T47D (cell line): ENCODE measurements at regions not wholly inside any gene's neighbourhood (a gene's known extent, or its start where the extent isn't known, plus 50 kb on each side); places are given as distances from the start of the nearest gene placed in this dataset.
"Not testable (repeated sequence)": the region's sequence is repeated elsewhere in the genome, so short reads cannot be mapped to it uniquely, and the experiment has no call there.

ENCODE experiments used
- DNase-seq, 2 experiments: peaks; one replicate each; pipeline versions ENCODE4 v3.0.0 to v3.0.0-alpha.2; 2011 to 2012; ENCODE audit warnings: low read depth in 1 of 2, low spot score in 1 of 2
- JUND ChIP-seq: IDR thresholded peaks from 2 replicates; pipeline ENCODE4 v1.6.1; 2012; ENCODE audit warnings: low read depth
- in situ Hi-C: cut with HindIII; loops from 2 replicates; pipeline ENCODE4 v1.10.0; 2016; ENCODE audit warnings: low sequenced_read_pairs, low pct_unique_long_range_greater_than_20kb

DNA sequence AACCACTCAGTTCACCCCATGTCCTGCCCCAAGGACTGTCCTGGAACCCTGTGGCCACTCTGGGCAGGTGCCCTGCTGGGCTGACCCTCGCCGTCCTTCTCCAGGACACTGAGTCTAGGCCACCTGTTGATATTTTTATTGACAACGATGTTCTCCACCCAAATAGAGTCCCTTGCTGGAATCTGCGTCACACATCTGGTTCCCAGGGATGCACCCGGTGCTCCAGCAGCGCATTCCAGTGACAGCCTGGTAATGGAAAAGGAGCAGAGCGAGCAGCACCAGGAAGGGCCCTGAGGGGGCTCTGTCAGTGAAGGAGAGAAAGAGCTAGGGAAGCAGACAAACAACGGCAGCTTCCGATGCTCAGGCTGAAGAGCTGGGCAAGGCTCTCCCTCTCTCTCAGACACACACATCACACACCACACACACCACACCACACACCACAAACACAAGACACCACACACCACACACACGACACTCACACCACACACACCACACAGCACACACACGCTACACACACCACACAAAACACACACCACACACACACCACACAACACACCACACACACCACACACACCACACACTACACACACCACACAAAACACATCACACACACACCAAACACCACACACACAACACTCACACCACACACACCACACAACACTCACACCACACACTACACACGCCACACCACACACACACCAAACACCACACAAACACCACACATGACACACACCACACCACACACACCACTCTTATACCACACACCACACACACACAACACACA, 117.9 kb upstream of the THBS2 start:
- DNase-seq, result peak in 1 of 2 experiments; percentile 66
- in situ Hi-C loops, result no loop called here

DNA sequence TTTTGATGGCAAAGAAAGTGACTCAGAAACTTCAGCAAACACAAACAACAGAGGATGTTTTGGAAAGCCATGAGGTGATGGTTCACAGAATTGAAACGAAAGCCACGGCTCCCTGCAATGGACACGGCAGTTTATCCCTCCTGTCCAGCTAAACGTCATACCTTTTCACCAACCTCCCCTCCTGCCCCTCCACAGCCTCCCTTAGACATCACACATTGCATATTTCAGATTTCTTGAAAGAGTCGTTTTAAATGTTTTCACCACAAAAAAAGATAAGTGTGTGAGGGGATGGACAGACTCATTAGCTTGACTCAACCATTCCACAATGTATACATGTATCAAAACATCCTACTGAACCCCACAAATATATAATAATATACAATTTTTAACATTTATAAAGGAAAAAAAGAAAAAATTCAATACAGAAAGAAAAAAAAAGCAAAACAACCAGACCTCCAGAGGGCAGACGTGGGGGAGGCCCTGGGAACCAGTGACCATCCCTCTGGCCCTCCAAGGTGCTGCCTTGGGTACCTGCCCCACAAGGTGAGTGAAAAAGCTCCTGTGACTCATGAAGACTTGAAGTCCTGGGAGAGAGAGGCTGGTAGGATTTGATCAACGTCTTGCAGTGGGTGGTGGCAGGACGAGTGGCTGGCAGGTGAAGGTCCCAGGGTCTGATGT, 117.2 kb upstream of the THBS2 start:
- no peak for TF ChIP-seq JUND
- in situ Hi-C loops, result no loop called here
- peak in 1 of 2 experiments; percentile 13 for DNase-seq

More for the DNA sequence above, 117.9 kb upstream of the THBS2 start:
- TF ChIP-seq JUND, result no peak

DNA sequence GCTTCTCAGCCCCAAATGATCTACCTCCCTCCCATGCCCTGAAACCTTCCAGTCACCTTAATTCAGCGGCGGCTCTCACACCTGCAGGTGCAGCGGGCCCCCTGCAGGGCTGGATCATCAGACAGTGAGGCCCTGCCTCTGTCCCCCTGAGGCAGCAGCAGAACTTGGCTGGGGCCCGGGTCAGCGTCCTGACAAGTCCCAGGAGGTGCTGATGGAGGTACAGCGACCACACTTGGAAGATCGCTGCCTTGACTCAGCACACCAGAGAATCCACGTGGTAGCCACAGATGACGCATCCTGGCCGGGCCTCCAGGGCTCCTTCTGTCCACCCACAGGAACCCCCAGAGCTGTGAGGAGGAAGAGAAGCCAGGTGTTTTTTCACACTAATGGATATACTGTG, 116.4 kb upstream of the THBS2 start:
- in situ Hi-C loops, result no loop called here
- no peak for TF ChIP-seq JUND
- DNase-seq, result no peak

DNA sequence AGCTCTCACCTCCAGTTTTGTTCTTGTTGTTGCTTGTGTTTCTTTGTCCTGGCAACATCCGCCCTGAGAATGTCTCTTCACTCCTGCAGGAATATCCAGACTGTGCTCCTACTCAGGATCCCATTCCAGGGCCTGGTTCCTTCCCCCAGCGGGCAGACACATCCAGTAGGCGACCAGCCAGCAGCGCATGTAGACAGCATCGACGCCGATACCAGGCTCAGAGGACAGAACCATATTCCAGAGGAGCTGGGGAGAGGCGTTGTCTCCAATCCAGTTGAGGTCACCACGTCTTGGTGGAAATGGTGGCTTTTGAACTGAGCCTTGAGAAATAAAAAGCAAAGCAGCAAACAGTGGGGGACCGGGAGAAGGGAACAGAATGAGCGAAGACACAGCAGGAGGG, 114.6 kb upstream of the THBS2 start:
- in situ Hi-C loops, result no loop called here
- no peak for DNase-seq
- no peak for TF ChIP-seq JUND

DNA sequence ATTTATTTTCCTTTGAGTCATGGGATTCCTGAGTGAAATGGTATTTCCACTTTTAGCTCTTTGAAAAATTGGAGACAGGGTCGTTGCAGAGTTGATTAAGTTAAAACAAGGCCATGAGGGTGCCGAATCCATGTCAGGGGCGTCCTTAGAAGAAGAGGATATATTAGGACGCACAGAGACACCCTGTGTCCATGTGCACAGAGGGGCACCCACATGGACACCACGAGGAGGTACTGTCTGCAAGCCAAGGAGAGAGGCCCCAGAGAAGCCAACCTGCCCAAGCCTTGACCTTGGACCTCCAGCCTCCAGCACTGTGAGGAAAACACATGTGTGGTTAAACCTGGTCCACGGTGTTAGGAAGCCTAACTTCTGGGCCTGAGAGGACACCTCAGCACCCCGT, 113.9 kb upstream of the THBS2 start:
- in situ Hi-C loops, result no loop called here
- TF ChIP-seq JUND, result no peak
- DNase-seq, result no peak

DNA sequence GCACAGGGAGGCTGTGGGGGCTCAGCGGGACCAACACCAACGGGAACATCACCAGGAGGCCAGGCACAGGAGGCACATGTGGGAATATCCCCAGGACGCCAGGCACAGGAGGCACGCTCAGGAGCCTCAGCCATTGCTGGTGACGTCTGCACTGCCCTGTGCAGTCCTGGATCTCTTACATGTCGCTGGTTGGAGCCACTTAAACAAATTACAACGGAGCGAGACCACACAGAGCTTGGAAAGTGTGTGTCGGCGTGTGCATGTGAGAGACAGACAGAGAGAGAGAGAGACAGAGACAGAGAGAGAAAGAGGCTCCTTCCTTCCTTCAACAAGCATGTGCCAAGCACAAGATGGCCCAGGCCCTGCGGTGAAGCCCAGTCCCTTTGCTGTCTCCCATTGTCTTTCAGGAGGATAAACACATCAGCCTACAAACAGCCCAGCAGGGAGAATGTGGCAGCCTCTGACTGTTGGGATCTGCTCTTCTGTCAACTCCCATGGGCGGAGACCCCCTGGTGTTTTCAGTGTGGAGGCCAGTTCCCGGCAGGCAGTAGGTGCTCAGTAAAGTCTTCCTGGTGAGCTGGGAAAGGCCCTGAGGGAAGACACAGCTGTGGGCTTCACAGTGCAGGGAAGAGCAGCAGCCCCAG, 112.7 kb upstream of the THBS2 start:
- in situ Hi-C loops, result no loop called here
- DNase-seq, result no peak

DNA sequence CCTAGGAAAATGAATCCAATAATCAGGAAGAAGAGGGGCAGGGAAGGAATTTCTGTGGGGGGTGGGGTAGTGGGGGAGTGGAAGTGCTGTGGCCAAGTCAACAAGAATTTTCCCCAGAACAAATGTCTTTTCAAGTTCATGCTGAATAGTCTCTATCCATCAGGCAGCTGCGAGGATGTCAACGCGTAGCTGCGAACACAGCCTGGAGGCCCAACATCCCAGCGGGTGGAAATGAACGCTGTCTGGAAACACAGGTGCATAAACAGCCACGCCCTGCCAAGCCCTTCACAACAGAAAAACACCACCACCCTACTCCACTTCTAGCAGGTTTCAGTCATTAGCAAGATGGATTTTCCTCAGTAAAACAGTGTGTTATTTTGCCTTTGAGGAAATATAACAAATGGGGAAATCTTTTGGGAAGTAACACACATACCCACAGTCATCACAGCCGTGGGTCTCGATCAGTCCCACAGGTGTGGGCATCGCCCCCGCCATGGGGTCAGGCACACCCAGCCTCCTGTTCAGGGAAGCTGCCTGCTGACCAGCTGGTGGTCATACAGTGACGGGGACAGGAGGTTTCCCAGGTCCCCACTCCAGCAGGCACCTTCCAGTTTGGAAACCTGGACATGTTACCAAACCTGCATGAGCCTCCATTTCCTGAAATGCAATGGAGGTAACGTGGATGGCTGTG, 112.1 kb upstream of the THBS2 start:
- DNase-seq, result no peak
- no peak for TF ChIP-seq JUND
- in situ Hi-C loops, result no loop called here

More for the DNA sequence above, 112.7 kb upstream of the THBS2 start:
- no peak for TF ChIP-seq JUND

DNA sequence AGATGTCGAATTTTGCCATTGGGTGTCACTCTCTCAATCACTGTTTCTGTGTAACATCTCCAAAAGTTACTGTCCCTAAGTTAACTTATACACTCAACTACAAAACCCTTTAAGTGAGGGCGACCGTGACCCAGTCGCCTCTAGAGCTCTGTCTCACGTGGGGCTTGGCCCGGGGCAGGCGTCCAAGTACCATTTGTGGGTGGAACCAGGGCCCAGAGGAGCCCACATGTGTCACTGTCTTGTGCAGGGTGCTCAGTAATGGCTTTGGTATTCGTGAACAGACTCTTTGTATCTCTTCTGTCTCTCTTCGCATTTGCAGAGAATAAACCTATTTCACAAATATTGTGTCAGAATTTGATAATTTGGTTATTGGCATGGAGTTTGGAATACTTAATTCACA, 109.9 kb upstream of the THBS2 start:
- DNase-seq, result no peak
- TF ChIP-seq JUND, result no peak
- in situ Hi-C loops, result no loop called here

DNA sequence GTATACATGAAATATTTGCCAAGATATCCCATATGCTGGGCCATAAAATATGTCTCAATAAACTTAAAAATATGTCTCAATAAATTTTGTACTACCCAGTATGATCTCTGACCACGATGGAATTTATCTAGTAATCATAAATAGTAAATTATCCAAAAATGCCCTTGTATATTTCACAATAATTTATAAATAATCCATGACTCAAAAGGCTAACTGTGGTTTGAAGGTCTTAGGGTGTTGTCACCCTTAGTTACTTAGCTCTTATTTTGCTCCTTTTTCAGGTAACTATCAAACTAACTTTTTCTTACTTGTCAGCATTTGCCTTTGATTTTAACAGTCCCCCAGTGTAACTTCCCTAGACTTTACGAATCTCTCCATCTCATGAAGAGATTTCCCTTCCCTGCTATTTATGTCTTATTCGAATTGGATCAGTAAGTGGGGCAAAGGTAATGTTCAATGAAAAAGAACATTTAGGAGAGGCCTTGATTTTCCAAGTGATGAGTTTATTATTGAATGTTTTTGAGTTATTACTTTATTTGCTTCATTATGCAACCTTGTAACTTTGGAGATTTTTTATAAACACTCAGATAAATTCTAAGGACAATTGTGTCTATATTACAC, 109.0 kb upstream of the THBS2 start:
- no peak for TF ChIP-seq JUND
- no peak for DNase-seq
- in situ Hi-C loops, result no loop called here

DNA sequence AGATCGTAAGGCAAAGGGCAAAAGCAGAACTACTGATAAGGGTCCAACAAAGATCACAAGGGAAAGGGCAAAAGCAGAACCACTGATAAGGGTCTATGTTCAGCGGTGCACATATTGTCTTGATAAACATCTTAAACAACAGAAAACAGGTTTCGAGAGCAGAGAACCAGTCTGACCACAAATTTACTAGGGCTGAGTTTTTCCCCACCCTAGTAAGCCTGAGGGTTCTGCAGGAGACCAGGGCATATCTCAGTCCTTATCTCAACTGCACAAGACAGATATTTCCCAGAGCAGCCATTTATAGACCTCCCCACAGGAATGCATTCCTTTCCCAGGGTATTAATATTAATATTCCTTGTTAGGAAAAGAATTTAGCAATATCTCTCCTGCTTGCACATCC, 101.4 kb upstream of the THBS2 start:
- in situ Hi-C loops, DNase-seq: not testable (repeated sequence)

DNA sequence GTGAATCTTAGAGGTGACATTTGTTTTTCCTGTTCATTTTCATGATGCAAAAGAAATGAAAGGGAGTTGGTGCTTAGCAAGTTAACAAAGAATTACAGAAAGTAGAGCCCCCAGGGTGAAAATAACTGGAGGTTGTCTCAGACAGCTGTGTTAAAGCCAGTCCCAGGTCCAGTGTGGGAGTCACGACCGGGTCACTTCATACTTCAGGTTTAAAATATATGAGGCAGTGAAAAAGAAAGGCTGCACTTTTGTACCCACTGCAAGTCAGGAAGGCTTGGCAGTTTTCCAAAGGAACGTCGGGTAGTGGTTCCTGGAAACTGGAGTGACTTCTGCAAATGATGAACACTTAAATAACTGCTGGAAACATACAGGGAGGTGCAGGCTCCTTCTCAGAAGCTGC, 91.5 kb upstream of the THBS2 start:
- no peak for TF ChIP-seq JUND
- in situ Hi-C loops, result no loop called here
- no peak for DNase-seq

DNA sequence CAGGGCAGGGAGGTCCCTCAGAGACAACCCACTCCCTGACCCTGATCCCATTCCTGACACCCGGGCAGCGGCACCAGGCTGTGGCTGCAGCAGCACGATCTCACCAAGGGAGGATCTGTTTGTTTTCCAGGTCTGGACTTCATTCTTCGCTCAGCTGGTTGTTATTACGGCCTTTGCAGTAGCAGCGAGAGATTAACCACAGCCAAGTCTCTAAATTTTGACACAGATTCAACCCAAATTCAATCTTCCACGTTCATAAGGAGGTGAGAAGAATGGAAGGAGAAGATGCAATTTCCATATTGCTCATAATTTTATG, 91.1 kb upstream of the THBS2 start:
- DNase-seq, result no peak
- TF ChIP-seq JUND, result no peak

More for the DNA sequence above, 91.1 kb upstream of the THBS2 start:
- in situ Hi-C loops, result no loop called here
